NB4 (cell line): ENCODE measurements at regions not wholly inside any gene's neighbourhood (a gene's known extent, or its start where the extent isn't known, plus 50 kb on each side); places are given as distances from the start of the nearest gene placed in this dataset.

Experiments used
- DNase-seq: peaks from one replicate; pipeline ENCODE4 v3.0.0; 2010; ENCODE audit warnings: low read depth
- H3K4me3 ChIP-seq: one replicate; pipeline ENCODE4 v1.5.1; 2011; ENCODE audit warnings: mild to moderate bottlenecking, low read depth, low read length, moderate library complexity
- CTCF ChIP-seq: IDR thresholded peaks from one replicate; pipeline ENCODE4 v1.5.1; 2012; ENCODE audit warnings: low read depth, low read length
- MAX ChIP-seq: IDR thresholded peaks from 2 replicates; pipeline ENCODE4 v1.6.1; 2011; ENCODE audit warnings: low read depth, low read length
- MYC ChIP-seq: IDR thresholded peaks from 2 replicates; pipeline ENCODE4 v1.6.1; 2011; ENCODE audit warnings: low read depth, low read length
- POLR2A ChIP-seq: IDR thresholded peaks from 2 replicates; pipeline ENCODE4 v1.6.1; 2011; ENCODE audit warnings: mild to moderate bottlenecking; ENCODE audit not compliant: insufficient read length; ENCODE audit errors: extremely low read depth

- no peak for DNase-seq
- H3K4me3 ChIP-seq: no peak overlapping the region
- TF ChIP-seq MYC: no peak
- no peak for TF ChIP-seq CTCF
- TF ChIP-seq MAX: no peak
- no peak for TF ChIP-seq POLR2A
Measured at GRCh38 chr1:68344208-68344607, 105.5 kb downstream of the RPE65 start.

GRCh38 chr1:68340951-68341350, 108.6 kb upstream of the WLS start:
- no peak overlapping the region for H3K4me3 ChIP-seq
- TF ChIP-seq POLR2A: no peak
- no peak for TF ChIP-seq CTCF
- no peak for TF ChIP-seq MYC
- TF ChIP-seq MAX: no peak
- DNase-seq: no peak

- TF ChIP-seq MAX: no peak
- TF ChIP-seq CTCF: no peak
- TF ChIP-seq MYC: no peak
- no peak for TF ChIP-seq POLR2A
- DNase-seq: peak; percentile 63
Measured at GRCh38 chr1:68339505-68339904, 107.2 kb upstream of the WLS start.

GRCh38 chr1:68338081-68338480, 105.8 kb upstream of the WLS start:
- no peak for TF ChIP-seq MYC
- TF ChIP-seq POLR2A: no peak
- no peak for TF ChIP-seq MAX
- no peak for TF ChIP-seq CTCF
- H3K4me3 ChIP-seq: no peak overlapping the region
- DNase-seq: peak; percentile 53

More at GRCh38 chr1:68339505-68339904, 107.2 kb upstream of the WLS start:
- H3K4me3 ChIP-seq: no peak overlapping the region

GRCh38 chr1:68332041-68332440, 99.7 kb upstream of the WLS start:
- TF ChIP-seq MAX: no peak
- TF ChIP-seq POLR2A: no peak
- no peak for TF ChIP-seq MYC
- TF ChIP-seq CTCF: no peak
- no peak for DNase-seq

More at GRCh38 chr1:68332041-68332440, 99.7 kb upstream of the WLS start:
- no peak overlapping the region for H3K4me3 ChIP-seq
